Transverse colon (tissue), 4 donors: ENCODE measurements at regions not wholly inside any gene's neighbourhood (a gene's known extent, or its start where the extent isn't known, plus 50 kb on each side); places are given as distances from the start of the nearest gene placed in this dataset.
"Not testable (repeated sequence)": the region's sequence is repeated elsewhere in the genome, so short reads cannot be mapped to it uniquely, and the experiment has no call there.

ENCODE experiments used
- DNase-seq: peaks from one replicate; pipeline ENCODE4 v3.0.0-alpha.2; 2019
- H3K27ac ChIP-seq, 4 donors: fragments of 200-600 bp; sonication (generic); 2 replicates each; pipeline ENCODE4 v1.5.1; 2016 to 2018; ENCODE audit warnings: inconsistent platforms in 4 of 4
- H3K27me3 ChIP-seq: fragments of 200-600 bp; sonication (generic); 2 replicates; pipeline ENCODE4 v1.5.1; 2017; ENCODE audit warnings: inconsistent platforms
- H3K36me3 ChIP-seq, 4 donors: fragments of 200-600 bp; sonication (generic); 2 replicates each; pipeline ENCODE4 v1.5.1; 2017 to 2019; ENCODE audit warnings: inconsistent platforms in 4 of 4
- H3K4me1 ChIP-seq, 4 donors: fragments of 200-600 bp; sonication (generic); 2 replicates each; pipeline ENCODE4 v1.5.1; 2017 to 2020; ENCODE audit warnings: inconsistent platforms in 4 of 4
- H3K4me3 ChIP-seq, 4 donors: fragments of 200-600 bp; sonication (generic); 1 replicate in 1 of 4; 2 replicates in 3 of 4; pipeline versions ENCODE4 v1.5.1 to v1.6.1; 2017 to 2019; ENCODE audit warnings: inconsistent platforms in 4 of 4
- H3K9me3 ChIP-seq, 2 donors: fragments of 200-600 bp; sonication (generic); 2 replicates each; pipeline ENCODE4 v1.5.1; 2017 to 2019; ENCODE audit warnings: inconsistent platforms in 2 of 2
- CTCF ChIP-seq, 5 experiments: fragments of 200-600 bp in 3 of 5; fragments of 450-650 bp in 2 of 5; sonication (generic) in 3 of 5; IDR thresholded peaks; 1 replicate in 2 of 5; 2 replicates in 3 of 5; pipeline ENCODE4 v1.5.1; 2016 to 2017; ENCODE audit warnings: antibody characterized with exemption in 5 of 5, inconsistent platforms in 3 of 5, mild to moderate bottlenecking in 2 of 5, moderate library complexity in 1 of 5
- EP300 ChIP-seq: sonication (generic); formaldehyde crosslinking; IDR thresholded peaks from one replicate; pipeline ENCODE4 v1.6.1; 2017; ENCODE audit warnings: antibody characterized with exemption, low read depth
- POLR2A ChIP-seq: fragments of 450-650 bp; IDR thresholded peaks from one replicate; pipeline ENCODE4 v1.6.1; 2016; ENCODE audit warnings: antibody characterized with exemption, mild to moderate bottlenecking, moderate library complexity
- POLR2AphosphoS5 ChIP-seq, 3 donors: sonication (generic); formaldehyde crosslinking; IDR thresholded peaks; one replicate each; pipeline ENCODE4 v1.6.1; 2016; ENCODE audit warnings: antibody characterized with exemption in 3 of 3
- WGBS, 2 donors: methylation state at CpG; one replicate each; pipeline ENCODE4 v1.1.5; 2018; ENCODE audit warnings: low coverage in 1 of 2; 5-methylcytosine and 5-hydroxymethylcytosine counted together
- in situ Hi-C, 4 donors: fragments of 200-750 bp; cut with MboI; loops; one replicate each; pipeline versions ENCODE4 v1.15.0 to v1.15.1; 2017; ENCODE audit warnings: low sequenced_read_pairs in 3 of 4, low pct_ligation_motif_present in 1 of 4, low pct_unique_long_range_greater_than_20kb in 1 of 4
- intact Hi-C: fragments of 100-400 bp; cut with DNase I; formaldehyde crosslinking; loops from one replicate; pipeline ENCODE4 v1.15.1; 2023; ENCODE audit warnings: low total_unique reads

- in situ Hi-C loops (no loop called here), intact Hi-C loops (no loop called here)
- Histone ChIP-seq H3K27me3 (no peaks in the 10 kb centered on the region), H3K9me3 (no peaks in the 10 kb centered on the region), H3K4me1 (no peaks in the 10 kb centered on the region), H3K4me3 (no peak overlapping the region), H3K27ac (no peak overlapping the region), H3K36me3 (no peaks in the 10 kb centered on the region)
- TF ChIP-seq EP300 (no peak), POLR2A (no peak)
- no peak for DNase-seq
- 60 to 73% methylated on average over 2 to 6 of the region's 6 CpGs for WGBS, 2 donors
Observed at GRCh38 chr7:94311515-94311914, 83.2 kb upstream of the COL1A2 start.

GRCh38 chr7:94313926-94314325, 80.8 kb upstream of the COL1A2 start:
- intact Hi-C loops (no loop called here), in situ Hi-C loops (no loop called here)
- H3K27ac ChIP-seq: no peak overlapping the region
- no peaks in the 10 kb centered on the region for H3K9me3 ChIP-seq
- H3K4me1 ChIP-seq: no peaks in the 10 kb centered on the region
- 71 to 82% methylated on average over 2 of the region's 2 CpGs for WGBS, 2 donors
- no peak overlapping the region for H3K4me3 ChIP-seq
- no peaks in the 10 kb centered on the region for H3K27me3 ChIP-seq
- TF ChIP-seq CTCF (IDR thresholded peaks at IDR 0.05) (no peak), POLR2A (no peak), POLR2AphosphoS5 (IDR thresholded peaks at IDR 0.05) (no peak), EP300 (no peak)
- no peaks in the 10 kb centered on the region for H3K36me3 ChIP-seq
- no peak for DNase-seq

GRCh38 chr7:94314413-94315410, 80.0 kb upstream of the COL1A2 start:
- Histone ChIP-seq H3K36me3 (no peaks in the 10 kb centered on the region), H3K27ac (no peak overlapping the region), H3K9me3 (no peaks in the 10 kb centered on the region), H3K27me3 (no peaks in the 10 kb centered on the region), H3K4me1 (no peaks in the 10 kb centered on the region), H3K4me3 (no peak overlapping the region)
- WGBS, 2 donors: 43 to 54% methylated on average over 5 of the region's 5 CpGs
- DNase-seq: no peak
- TF ChIP-seq POLR2A (no peak), EP300 (no peak), CTCF (IDR thresholded peaks at IDR 0.05) (no peak), POLR2AphosphoS5 (IDR thresholded peaks at IDR 0.05) (no peak)
- intact Hi-C loops: no loop called here
- in situ Hi-C loops: no loop called here

GRCh38 chr7:94321138-94321537, 73.6 kb upstream of the COL1A2 start:
- intact Hi-C loops, DNase-seq: not testable (repeated sequence)
- 63 to 73% methylated on average over 1 of the region's 1 CpG for WGBS, 2 donors

GRCh38 chr7:94323844-94324243, 70.9 kb upstream of the COL1A2 start:
- no peaks in the 10 kb centered on the region for H3K4me1 ChIP-seq
- 57 to 64% methylated on average over 4 of the region's 4 CpGs for WGBS, 2 donors
- intact Hi-C loops: no loop called here
- no peaks in the 10 kb centered on the region for H3K27me3 ChIP-seq
- H3K4me3 ChIP-seq: no peak overlapping the region
- peaks cover 0 to 3% of the 10 kb centered on the region in 2 donors for H3K9me3 ChIP-seq
- no peak for TF ChIP-seq POLR2AphosphoS5 (IDR thresholded peaks at IDR 0.05)
- no peak for TF ChIP-seq EP300
- no peak for TF ChIP-seq POLR2A
- TF ChIP-seq CTCF (IDR thresholded peaks at IDR 0.05): no peak
- DNase-seq: no peak
- no peak overlapping the region for H3K27ac ChIP-seq
- no peaks in the 10 kb centered on the region for H3K36me3 ChIP-seq
- in situ Hi-C loops: no loop called here

More at GRCh38 chr7:94321138-94321537, 73.6 kb upstream of the COL1A2 start:
- H3K36me3 ChIP-seq, H3K4me1 ChIP-seq, H3K9me3 ChIP-seq, in situ Hi-C loops, H3K27ac ChIP-seq, H3K4me3 ChIP-seq, H3K27me3 ChIP-seq: not testable (repeated sequence)
